Stimulated activated CD4-positive, alpha-beta T cell treated with anti-CD3 and anti-CD28 coated beads, Interleukin-1b, Interleukin-23, amount 100 ng/mL, for 1 hour (primary cell): ENCODE measurements at regions not wholly inside any gene's neighbourhood (a gene's known extent, or its start where the extent isn't known, plus 50 kb on each side); places are given as distances from the start of the nearest gene placed in this dataset.

Experiments
- DNase-seq, 2 donors: peaks; one replicate each; pipeline ENCODE4 v3.0.0-alpha.2; 2020; ENCODE audit warnings: low read depth in 2 of 2

GRCh38 chr14:98955036-98955740 lies 316.8 kb downstream of the BCL11B start:
- DNase-seq = no peak

- DNase-seq = no peak
Measured at GRCh38 chr14:98955741-98956070, 316.3 kb downstream of the BCL11B start.

- no peak for DNase-seq
Measured at GRCh38 chr14:98956181-98956580, 315.8 kb downstream of the BCL11B start.

- DNase-seq = no peak
Measured at GRCh38 chr14:98956661-98957060, 315.3 kb downstream of the BCL11B start.

- no peak for DNase-seq
Measured at GRCh38 chr14:98957211-98958047, 314.6 kb downstream of the BCL11B start.

GRCh38 chr14:98958048-98958631 lies 313.9 kb downstream of the BCL11B start:
- no peak for DNase-seq

- DNase-seq = no peak
Measured at GRCh38 chr14:98958632-98959031, 313.4 kb downstream of the BCL11B start.

GRCh38 chr14:98959410-98959809 lies 312.6 kb downstream of the BCL11B start:
- DNase-seq = no peak

GRCh38 chr14:98959958-98960616 lies 311.9 kb downstream of the BCL11B start:
- DNase-seq = no peak

- DNase-seq = no peak
Measured at GRCh38 chr14:98960617-98961013, 311.4 kb downstream of the BCL11B start.

- no peak for DNase-seq
Measured at GRCh38 chr14:98961191-98961590, 310.8 kb downstream of the BCL11B start.

GRCh38 chr14:98962118-98962517 lies 309.9 kb downstream of the BCL11B start:
- DNase-seq = no peak

GRCh38 chr14:98963610-98964009 lies 308.4 kb downstream of the BCL11B start:
- no peak for DNase-seq

- DNase-seq = no peak
Measured at GRCh38 chr14:98964171-98964570, 307.8 kb downstream of the BCL11B start.

- no peak for DNase-seq
Measured at GRCh38 chr14:98965076-98965475, 306.9 kb downstream of the BCL11B start.

- DNase-seq = no peak
Measured at GRCh38 chr14:98966016-98966415, 306.0 kb downstream of the BCL11B start.

GRCh38 chr14:98966475-98967162 lies 305.4 kb downstream of the BCL11B start:
- no peak for DNase-seq

- no peak for DNase-seq
Measured at GRCh38 chr14:98974113-98974512, 297.9 kb downstream of the BCL11B start.

GRCh38 chr14:98976271-98976670 lies 295.7 kb downstream of the BCL11B start:
- DNase-seq = no peak

- DNase-seq = no peak
Measured at GRCh38 chr14:98977451-98977850, 294.5 kb downstream of the BCL11B start.

GRCh38 chr14:98982986-98983385 lies 289.0 kb downstream of the BCL11B start:
- no peak for DNase-seq
